GM12878 (cell line): ENCODE measurements at regions not wholly inside any gene's neighbourhood (a gene's known extent, or its start where the extent isn't known, plus 50 kb on each side); places are given as distances from the start of the nearest gene placed in this dataset.
"Not testable (repeated sequence)": the region's sequence is repeated elsewhere in the genome, so short reads cannot be mapped to it uniquely, and the experiment has no call there.

Source experiments
- CTCF ChIP-seq, 3 experiments: IDR thresholded peaks in 2 of 3; conservative IDR thresholded peaks in 1 of 3; 2 replicates each; pipeline ENCODE4 v1.5.1; 2011; ENCODE audit warnings: low read depth in 3 of 3, low read length in 3 of 3, mild to moderate bottlenecking in 3 of 3, control low read depth in 2 of 3, moderate library complexity in 2 of 3, inconsistent platforms in 1 of 3, mixed read lengths in 1 of 3; ENCODE audit not compliant: control insufficient read depth in 2 of 3, insufficient read depth in 1 of 3; ENCODE audit errors: extremely low read depth in 1 of 3
- EP300 ChIP-seq, 2 experiments: fragments of 150-350 bp in 1 of 2; IDR thresholded peaks; 2 replicates each; pipeline ENCODE4 v1.6.1; 2011 to 2012; ENCODE audit warnings: low read depth in 2 of 2, low read length in 2 of 2, borderline replicate concordance in 1 of 2, improper control_type of control experiment in 1 of 2, inconsistent platforms in 1 of 2; ENCODE audit not compliant: control insufficient read depth in 1 of 2
- HCFC1 ChIP-seq: fragments of 150-350 bp; IDR thresholded peaks from 2 replicates; pipeline ENCODE4 v1.6.1; 2014; ENCODE audit warnings: low read length
- TCF12 ChIP-seq: IDR thresholded peaks from 2 replicates; pipeline ENCODE4 v1.6.1; 2011; ENCODE audit warnings: low read depth, mild to moderate bottlenecking, low read length

GRCh38 chr21:13844574-13844973, 235.0 kb downstream of the POTED start:
- not testable (repeated sequence) for TF ChIP-seq CTCF (IDR thresholded peaks at IDR 0.05 in 2 of 3, conservative IDR thresholded peaks at IDR 0.05 in 1 of 3; ENCODE audit: control insufficient read depth in 2 of 3, extremely low read depth in 1 of 3, insufficient read depth in 1 of 3, low read depth in 3 of 3, low read length in 3 of 3); EP300 (IDR thresholded peaks at IDR 0.05; ENCODE audit: borderline replicate concordance in 1 of 2, control insufficient read depth in 1 of 2, low read depth in 2 of 2, low read length in 2 of 2); TCF12; HCFC1
